GM19035 (cell line): ENCODE measurements at regions not wholly inside any gene's neighbourhood (a gene's known extent, or its start where the extent isn't known, plus 50 kb on each side); places are given as distances from the start of the nearest gene placed in this dataset.

Experiments
- ATAC-seq: cut with Tn5 transposase; IDR thresholded peaks from one replicate; pipeline ENCODE4 v1.9.1; 2021; ENCODE audit not compliant: unreplicated experiment

- ATAC-seq, result no peak
Observed at GRCh38 chr6:104126315-104127005, 733.3 kb downstream of the HACE1 start.

GRCh38 chr6:104123227-104123626 is 736.5 kb downstream of the HACE1 start:
- ATAC-seq, result no peak

DNA sequence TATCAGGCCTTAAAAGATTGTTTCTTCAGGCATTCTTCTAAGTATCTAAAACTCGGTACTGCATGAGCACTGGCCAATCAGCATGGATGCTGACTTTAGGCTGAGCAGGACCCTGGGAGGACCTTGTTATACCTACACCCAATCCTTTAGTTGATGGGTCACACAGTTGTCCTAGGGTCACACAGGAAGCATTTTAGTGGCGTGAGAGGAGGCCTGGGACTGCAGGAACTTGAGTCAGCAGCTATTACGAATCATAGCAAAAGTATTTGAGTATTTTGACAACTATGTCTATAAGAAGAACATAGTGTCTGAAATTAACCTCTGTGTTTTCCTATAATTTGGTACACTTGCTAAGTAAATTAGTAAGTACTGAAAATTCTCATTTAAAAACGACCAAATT is 741.4 kb downstream of the HACE1 start:
- ATAC-seq, result no peak

- no peak for ATAC-seq
Observed at GRCh38 chr6:104109806-104110205, 749.9 kb downstream of the HACE1 start.

- no peak for ATAC-seq
Observed at GRCh38 chr6:104108634-104109033, 751.1 kb downstream of the HACE1 start.

- no peak for ATAC-seq
Observed at GRCh38 chr6:104095661-104096416, 763.9 kb downstream of the HACE1 start.

GRCh38 chr6:104087765-104088164 is 772.0 kb downstream of the HACE1 start:
- ATAC-seq, result no peak

DNA sequence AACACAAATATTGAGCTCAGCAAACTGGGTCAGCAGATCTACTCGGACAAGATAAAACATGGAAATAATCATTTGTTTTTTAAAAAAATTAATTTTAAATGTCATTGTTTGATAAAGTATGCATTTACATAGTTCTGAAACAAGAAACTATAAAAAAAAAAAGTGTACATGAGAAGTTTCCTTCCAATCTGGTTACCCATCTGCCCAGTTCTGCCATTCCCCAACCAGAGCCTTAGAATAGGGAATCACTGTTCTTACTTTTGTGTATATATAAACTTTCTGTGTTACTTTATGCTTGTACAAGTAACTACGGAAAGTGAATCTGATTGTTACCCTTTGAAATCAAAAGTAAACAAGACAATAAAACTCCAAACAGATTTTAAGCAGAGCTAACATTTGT is 791.4 kb downstream of the HACE1 start:
- ATAC-seq, result no peak

DNA sequence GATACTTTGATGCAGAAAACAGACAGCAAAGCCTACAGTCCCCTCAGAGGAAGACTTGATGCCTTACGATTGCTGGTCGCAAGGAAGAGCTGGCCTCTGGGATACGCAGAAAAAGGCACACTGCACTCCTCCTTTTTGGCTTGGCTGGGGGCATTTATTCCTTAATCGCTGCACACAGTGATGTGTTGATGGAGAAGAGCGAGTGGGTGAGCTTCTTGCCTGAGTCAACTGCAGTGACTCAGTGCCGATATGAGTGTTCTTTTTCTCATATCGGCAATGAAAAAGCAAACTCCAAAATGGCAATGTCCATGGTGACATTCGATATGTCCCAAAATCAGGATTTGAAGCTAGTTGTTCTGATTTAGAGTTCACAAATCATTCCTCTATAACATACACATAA is 794.8 kb downstream of the HACE1 start:
- no peak for ATAC-seq

DNA sequence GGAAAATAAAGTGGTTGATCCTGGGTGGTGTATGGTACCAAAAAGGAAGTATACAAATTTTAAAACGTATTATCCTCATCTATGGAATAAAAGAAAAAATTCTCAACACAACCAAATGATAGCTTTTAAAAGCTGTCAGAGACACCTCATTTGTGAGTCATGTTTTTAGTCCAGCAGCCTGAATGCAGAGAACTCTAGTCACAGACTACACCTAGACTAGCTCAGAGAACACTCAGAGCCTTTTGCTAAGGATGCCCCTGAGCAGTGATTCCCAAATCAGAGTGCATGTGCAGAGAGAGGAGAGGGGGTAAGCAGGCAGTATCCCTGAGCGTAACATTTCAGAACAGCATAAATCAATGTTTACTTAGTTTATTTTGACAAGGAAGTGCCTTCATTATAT is 809.3 kb downstream of the HACE1 start:
- ATAC-seq, result no peak

- no peak for ATAC-seq
Observed at GRCh38 chr6:104046426-104046825, 813.3 kb downstream of the HACE1 start.

DNA sequence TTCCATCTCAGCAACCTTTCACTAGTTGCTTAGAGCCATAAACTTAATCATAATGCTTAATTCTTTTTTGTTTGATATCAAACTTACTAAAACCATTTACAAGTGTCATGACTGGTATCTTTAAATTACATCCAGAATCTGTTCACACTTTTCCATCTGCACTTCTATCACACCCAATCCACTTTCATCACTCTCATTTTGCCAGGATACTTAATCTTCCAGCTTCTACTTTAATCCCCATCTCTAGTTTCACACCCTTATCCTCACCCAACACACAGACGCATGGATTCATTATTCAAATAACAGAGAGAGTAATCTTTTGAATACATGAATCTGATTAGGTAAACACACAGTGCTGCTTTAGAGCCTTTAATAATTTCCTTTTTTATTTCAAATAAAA is 828.4 kb downstream of the HACE1 start:
- no peak for ATAC-seq

- ATAC-seq, result no peak
Observed at GRCh38 chr6:104022126-104022525, 837.6 kb downstream of the HACE1 start.

DNA sequence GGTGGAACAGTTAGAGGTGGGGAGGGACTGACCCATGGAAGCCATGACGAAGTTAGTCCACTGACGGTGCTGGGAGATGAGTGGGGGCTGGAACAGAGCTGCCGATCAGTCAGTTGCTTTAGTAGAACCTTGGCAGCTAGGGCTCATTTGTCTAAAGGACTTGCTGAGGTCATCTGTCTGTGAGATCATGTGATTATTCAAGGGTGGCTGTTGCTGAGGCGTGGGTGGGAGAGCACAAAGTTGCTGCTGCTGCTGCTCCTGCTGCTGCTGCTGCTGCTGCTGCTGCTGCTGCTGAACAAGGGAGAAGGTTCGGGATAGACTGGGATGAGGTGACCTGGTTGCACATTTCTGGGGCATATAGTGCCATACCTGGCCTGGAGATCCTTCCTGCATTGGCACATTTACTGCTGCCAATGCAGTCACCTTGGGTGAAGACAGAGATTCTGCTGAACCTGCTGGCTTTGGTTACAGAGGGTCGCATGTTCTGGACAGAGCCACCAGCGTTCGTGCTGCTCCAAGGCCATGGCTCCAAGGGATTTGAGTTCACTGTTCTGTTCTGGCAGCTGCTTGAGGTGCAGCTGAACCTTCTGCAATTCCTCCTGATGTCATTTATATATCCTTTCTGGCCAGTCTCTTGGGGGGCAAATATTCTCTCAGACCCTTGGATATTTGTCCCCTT is 840.5 kb downstream of the HACE1 start:
- no peak for ATAC-seq

DNA sequence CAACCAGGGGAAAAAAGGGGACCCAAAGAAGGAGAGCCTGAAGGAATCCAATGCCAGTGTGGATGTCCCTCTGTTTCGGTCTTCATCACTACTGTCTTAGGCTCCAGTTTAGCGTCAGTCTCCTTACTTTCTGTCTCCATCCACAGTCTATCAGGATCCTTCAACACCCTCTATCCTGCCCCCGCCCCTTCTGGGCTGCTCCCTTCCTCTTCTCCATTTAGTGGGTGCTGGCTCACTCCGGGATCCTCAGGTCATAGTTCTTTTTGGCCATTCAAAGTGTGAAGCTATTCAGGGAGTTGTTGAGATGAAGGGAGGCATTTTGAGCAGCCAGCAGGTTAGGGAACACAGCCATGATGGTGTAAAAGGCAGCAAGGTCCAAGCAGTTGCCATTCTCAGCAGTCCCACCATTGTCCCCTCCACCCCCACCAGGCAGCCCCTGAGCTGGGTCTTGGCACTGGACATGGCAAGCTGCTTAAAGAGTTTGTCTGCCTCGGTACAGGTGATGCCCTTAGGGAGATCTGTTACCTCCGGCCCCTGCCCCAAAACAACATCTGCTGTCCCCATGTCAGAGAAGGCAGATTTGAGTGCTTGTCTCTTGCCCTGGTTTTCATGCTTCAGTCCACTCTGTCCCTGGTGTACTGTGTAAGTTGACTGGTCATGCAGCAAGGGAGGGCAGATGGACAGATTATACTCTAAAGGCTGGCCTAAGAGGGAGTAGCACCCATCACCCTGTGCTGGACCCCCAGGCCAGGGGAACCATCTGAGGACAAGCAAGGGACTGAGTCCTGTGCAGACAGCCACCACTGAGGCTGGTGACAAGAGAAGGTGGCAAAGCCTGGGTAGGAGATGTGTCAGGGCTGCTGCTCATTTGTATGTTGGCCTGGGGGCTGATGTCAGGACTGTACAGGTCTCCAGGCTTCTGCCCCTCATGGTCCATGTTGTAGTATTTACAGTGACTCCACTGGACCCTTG is 842.0 kb downstream of the HACE1 start:
- no peak for ATAC-seq

DNA sequence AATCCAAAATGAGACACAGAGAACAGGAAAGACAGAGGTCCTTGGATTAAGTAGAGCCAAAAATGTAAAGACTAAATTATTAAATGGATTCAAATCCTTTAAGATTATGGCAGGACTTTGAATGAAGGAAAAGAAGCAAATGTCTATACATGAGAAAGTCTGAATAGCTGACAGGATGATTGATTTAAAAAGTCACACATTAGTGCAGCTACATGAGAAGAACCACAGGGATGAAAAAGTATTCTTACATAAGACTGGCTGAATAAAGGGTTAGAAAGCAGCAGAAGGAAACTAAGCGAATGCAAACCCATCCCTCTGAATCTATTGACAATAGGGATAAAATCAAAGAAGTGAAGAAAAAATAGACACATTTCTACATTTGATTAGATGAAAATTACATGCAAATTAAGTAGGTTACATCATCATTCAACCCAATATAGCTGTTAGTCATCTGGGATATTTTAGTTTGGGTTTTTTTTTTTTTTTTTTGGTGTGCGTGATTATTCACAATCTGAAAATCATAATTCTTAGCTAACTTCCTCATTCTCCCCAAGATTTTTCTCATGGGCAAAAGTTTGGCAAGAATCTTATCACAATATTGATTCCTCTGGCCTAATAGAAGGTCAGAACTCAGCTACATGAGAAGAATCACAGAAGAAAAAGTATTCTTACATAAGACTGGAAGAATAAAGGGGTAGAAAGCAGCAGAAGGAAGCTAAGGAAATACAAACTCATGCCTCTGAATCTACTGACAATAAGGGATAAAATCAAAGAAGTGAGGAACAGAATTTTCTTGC is 845.4 kb downstream of the HACE1 start:
- no peak for ATAC-seq

DNA sequence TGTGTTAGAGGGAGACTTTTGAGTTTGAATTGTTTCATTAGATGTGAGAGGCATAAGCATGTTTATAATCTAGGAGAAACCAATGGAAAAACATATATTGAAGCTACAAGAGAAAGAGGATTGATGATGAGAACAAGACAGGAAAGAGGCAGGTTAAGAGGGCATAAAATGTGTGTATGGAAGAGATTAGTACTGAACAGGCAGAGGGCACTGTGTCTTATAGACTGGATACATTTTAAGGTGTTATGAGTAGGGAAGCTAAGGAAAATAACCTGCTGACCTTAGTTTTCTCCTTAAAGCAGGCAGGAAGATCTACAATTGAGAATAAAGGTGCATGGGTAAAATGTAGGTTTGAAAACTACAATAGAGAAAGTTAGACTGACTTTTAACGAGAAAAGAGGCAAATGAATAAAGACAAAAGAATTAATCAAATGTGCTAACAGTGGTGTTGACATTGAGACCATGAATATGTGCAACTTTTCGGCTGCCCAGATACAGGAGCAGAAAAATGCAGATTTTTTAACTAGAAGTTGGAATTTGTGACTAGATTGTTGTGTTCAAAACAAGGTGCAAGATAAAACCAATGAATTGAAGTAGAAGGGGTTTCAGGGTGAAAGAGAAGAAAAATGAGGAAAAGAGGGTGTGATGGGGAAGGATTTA is 846.3 kb downstream of the HACE1 start:
- ATAC-seq, result no peak

DNA sequence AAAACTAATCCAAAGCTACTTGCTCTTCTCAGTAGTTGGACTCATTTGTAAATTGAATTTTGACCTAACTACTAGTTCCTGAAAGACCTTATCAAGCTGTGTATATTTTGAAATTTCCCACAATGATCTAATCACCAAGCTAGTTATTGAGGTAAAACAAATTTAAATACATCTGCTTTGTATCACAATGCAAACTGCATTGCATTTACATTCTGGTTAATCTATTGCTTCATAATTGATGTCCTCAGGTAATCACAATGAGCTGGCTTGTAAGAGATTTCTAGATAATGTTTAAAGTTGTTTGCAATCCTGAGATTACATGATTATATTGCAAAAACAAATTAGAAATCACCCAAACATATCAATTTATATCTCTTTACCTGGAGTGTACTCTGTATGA is 848.8 kb downstream of the HACE1 start:
- no peak for ATAC-seq

GRCh38 chr6:104003803-104004516 is 855.8 kb downstream of the HACE1 start:
- no peak for ATAC-seq
